GM13976 (cell line): ENCODE measurements at regions not wholly inside any gene's neighbourhood (a gene's known extent, or its start where the extent isn't known, plus 50 kb on each side); places are given as distances from the start of the nearest gene placed in this dataset.

ENCODE experiments used
- DNase-seq: peaks from one replicate; pipeline ENCODE4 v3.0.0; 2012; ENCODE audit warnings: low spot score
- in situ Hi-C: fragments of 300-500 bp; cut with MboI; formaldehyde crosslinking; loops from one replicate; pipeline ENCODE4 v1.12.0; 2022; ENCODE audit warnings: low sequenced_read_pairs, mixed read lengths, inconsistent platforms; ENCODE audit not compliant: unreplicated experiment
- TF ChIP-seq, protein P1 (sequence below): IDR thresholded peaks from 2 replicates; pipeline ENCODE4 v1.5.1; 2012; ENCODE audit warnings: borderline replicate concordance, mild to moderate bottlenecking; ENCODE audit not compliant: insufficient read depth; ENCODE audit errors: extremely low read depth, missing control alignments, control extremely low read depth

DNA sequence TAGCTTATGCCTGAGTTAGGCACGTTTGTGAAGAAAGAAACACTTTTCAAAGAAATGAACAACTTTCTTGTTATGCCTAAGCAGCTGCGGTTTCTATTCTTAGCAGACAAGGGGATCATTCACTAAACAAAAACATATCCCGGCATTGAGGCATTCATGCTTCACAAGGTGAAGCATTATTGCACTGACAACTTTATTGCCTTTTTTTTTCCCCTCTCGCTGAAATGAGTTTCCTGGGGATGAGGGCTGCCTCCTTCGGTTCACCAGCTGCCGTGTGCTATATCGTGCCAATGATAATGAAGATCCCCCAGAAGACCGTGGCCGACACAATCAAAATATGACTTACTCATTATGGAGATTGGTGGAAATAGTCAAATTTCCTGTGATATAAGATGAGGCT is 288.2 kb upstream of the ST6GAL2 start:
- TF ChIP-seq, protein P1, sequence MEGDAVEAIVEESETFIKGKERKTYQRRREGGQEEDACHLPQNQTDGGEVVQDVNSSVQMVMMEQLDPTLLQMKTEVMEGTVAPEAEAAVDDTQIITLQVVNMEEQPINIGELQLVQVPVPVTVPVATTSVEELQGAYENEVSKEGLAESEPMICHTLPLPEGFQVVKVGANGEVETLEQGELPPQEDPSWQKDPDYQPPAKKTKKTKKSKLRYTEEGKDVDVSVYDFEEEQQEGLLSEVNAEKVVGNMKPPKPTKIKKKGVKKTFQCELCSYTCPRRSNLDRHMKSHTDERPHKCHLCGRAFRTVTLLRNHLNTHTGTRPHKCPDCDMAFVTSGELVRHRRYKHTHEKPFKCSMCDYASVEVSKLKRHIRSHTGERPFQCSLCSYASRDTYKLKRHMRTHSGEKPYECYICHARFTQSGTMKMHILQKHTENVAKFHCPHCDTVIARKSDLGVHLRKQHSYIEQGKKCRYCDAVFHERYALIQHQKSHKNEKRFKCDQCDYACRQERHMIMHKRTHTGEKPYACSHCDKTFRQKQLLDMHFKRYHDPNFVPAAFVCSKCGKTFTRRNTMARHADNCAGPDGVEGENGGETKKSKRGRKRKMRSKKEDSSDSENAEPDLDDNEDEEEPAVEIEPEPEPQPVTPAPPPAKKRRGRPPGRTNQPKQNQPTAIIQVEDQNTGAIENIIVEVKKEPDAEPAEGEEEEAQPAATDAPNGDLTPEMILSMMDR: no peak
- in situ Hi-C loops: no loop called here
- DNase-seq: no peak

DNA sequence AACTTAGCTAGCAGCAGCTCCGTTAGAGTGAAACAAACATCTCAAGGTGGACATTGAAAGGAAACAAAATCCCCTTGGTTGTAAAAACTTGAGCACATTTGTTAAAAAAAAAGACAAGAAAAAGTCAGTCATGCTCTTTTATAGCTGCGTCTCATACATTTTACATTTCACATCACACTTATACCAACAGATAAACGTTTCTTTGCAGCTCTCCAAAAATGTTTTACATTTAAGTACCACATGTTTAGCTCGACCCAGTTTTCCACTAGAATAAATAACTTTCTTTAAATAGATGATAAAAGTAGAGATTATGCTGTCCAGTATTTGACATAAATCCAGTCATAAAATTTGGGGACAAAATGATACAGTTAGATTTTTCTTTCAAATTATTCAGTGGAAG is 297.0 kb upstream of the ST6GAL2 start:
- DNase-seq: no peak
- TF ChIP-seq, protein P1: no peak
- in situ Hi-C loops: no loop called here

DNA sequence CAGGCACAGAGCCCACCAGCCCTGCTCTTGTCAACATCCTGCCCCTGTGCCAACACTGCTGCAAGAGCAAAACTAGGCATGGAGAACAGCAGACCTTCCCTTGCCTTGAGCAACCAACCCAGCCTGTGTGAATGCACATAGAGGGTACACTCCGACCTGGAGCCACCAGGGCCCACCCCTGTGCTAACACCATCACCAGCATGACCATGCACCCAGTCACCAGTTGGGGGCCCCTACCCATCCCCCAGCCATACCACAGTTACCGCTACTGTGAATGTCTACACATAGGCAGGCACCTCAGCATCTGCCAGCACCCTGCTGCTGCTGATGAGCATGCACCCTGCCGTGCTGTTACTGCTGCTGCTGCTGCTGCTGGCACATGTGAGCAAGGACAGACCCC is 301.9 kb upstream of the ST6GAL2 start:
- TF ChIP-seq, protein P1: no peak
- in situ Hi-C loops: no loop called here
- no peak for DNase-seq

DNA sequence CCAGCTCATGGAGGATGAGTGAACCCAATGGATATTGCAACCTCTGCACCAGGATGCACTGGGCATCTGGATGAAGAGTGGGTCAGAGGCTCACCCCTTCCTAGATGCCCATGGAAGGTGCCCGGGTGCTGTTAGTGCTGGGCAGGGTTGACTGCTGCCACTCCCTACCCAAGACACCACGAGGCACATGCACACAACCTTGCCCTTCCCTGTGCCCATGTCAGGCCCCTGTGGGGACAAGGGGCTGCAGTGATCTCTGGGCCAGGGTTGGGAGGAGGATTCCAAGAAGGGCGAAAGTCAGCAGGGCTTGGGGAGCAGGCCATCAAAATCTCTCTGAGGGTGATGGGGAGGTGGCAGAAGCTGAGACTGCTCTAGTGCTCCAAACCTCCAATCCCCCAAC is 309.7 kb upstream of the ST6GAL2 start:
- TF ChIP-seq, protein P1: no peak
- in situ Hi-C loops: no loop called here

DNA sequence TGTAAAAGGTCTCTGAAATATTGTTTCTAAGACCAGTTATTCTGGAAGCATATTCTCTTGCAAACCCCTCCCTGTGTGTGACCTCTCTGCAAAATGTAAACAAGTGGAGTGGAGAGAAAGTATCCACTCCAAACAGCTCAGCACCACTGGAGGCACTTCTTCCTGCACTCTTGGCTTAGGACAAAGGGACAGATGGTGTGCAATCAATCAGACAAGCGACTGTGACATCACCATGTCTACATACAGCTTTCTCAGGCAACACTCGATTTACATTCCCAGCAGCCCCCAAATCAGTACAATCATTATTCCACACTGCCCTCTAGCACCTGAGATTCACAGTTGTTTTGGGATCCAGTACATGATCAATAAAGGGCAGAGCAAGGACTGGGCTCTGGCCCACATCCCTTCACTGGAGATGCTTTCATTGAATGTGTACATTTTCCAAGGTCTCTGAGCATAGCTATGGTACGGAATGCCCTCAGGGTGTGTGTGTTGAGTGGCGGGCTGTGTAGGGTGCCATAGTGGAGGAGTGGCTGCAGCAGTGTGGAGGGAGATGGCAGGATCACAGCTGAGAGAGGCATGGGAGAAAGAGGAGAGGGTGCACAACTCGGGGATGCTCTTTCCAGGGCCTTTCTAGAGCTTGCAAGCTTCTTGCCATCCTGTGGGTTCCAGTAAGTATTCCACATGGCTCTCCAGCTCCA is 311.8 kb upstream of the ST6GAL2 start:
- in situ Hi-C loops: no loop called here
- no peak for DNase-seq
- TF ChIP-seq, protein P1: no peak

More for the DNA sequence above, 309.7 kb upstream of the ST6GAL2 start:
- DNase-seq: no peak

DNA sequence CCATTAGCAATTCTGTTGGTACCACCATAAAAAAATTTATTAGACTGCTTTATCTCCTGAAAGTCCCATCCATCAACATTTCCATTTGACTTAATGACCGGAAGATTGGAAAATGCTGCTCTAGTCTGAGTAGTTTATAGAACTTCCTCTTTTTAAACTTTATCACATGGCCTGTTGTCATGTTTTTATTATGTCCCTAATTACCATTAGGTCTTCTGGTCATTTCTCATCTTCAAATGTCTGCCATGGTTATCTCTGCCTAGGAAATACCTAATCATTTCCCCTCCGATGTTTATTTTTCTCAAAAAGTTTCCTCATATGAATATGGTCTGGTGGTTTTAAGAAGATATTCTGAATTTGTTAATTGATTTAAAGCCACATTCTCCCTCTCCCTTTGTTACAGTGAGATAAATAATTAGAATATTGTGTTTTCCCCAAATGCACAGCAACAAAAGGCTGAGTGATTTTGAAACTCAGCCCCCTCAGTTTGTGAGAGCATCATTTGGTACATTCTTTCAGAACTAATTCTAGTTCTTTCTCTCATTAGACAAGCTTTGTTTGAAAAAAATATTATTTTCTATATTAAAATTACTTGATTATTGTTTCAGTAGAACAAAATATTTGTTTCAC is 317.1 kb upstream of the ST6GAL2 start:
- in situ Hi-C loops: no loop called here
- TF ChIP-seq, protein P1: no peak
- DNase-seq: no peak
